ENCODE measurements at regions not wholly inside any gene's neighbourhood (a gene's known extent, or its start where the extent isn't known, plus 50 kb on each side); places are given as distances from the start of the nearest gene placed in this dataset.
A peak's percentile ranks its signal among the peaks of the same experiment; 100 is the strongest.

DNA sequence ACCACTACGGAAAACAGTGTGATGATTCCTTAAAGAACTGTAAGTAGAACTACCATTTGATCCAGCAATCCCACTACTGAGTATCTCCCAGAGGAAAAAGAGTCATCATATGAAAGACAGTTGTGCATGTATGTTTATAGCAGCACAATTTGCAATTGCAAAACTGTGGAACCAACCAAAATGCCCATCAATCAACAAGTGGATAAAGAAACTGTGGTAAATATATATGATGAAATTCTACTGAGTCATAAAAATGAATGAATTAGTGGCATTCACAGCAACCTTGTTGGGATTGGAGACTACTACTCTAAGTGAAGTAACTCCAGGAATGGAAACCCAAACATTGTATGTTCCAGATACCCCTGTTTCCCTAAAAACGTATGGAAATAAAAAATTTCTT lies 337.0 kb upstream of the PTBP2 start:
- ATAC-seq (no peak), DNase-seq (no peak)
- Histone ChIP-seq H3K27me3 (ENCODE audit: low read length) (no peaks in the 10 kb centered on the region), H3K79me2 (ENCODE audit: low read length) (no peaks in the 10 kb centered on the region), H4K20me1 (ENCODE audit: low read length) (no peaks in the 10 kb centered on the region), H3F3A (ENCODE audit: low read length, unreplicated experiment) (no peaks in the 10 kb centered on the region), H3K36me3 (ENCODE audit: low read depth, low read length) (no peaks in the 10 kb centered on the region), H3K4me1 (ENCODE audit: insufficient read depth, low read length) (no peaks in the 10 kb centered on the region), H3K27ac (ENCODE audit: low read length) (no peak overlapping the region), H3K4me3 (ENCODE audit: low read length) (no peak overlapping the region), H3K9ac (ENCODE audit: low read length) (no peak overlapping the region), H2AFZ (ENCODE audit: low read length) (no peak overlapping the region), H3K9me2 (replicated peaks; ENCODE audit: low read length) (no peaks in the 10 kb centered on the region), H3K4me2 (ENCODE audit: low read length) (no peak overlapping the region), H3K9me3 (ENCODE audit: low read length) (0 out of 2 replicates have a peak, but pooled peaks cover 8% of the 10 kb centered on the region)
- no peak for TF ChIP-seq EZH2 (IDR thresholded peaks at IDR 0.05; ENCODE audit: low read length, unreplicated experiment)
- TF ChIP-seq, protein P1, sequence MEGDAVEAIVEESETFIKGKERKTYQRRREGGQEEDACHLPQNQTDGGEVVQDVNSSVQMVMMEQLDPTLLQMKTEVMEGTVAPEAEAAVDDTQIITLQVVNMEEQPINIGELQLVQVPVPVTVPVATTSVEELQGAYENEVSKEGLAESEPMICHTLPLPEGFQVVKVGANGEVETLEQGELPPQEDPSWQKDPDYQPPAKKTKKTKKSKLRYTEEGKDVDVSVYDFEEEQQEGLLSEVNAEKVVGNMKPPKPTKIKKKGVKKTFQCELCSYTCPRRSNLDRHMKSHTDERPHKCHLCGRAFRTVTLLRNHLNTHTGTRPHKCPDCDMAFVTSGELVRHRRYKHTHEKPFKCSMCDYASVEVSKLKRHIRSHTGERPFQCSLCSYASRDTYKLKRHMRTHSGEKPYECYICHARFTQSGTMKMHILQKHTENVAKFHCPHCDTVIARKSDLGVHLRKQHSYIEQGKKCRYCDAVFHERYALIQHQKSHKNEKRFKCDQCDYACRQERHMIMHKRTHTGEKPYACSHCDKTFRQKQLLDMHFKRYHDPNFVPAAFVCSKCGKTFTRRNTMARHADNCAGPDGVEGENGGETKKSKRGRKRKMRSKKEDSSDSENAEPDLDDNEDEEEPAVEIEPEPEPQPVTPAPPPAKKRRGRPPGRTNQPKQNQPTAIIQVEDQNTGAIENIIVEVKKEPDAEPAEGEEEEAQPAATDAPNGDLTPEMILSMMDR (conservative IDR thresholded peaks at IDR 0.05; ENCODE audit: low read depth, low read length), result no peak
- TF ChIP-seq EZH2phosphoT487 (IDR thresholded peaks at IDR 0.05; ENCODE audit: borderline replicate concordance, low read length), result no peak
- intact Hi-C loops (cut with micrococcal nuclease), result no loop called here
- CTCF ChIA-PET, result no interaction called here
- BruUV-seq (replicated peaks), result no TSS peak
- POLR2A ChIA-PET (ENCODE audit: unreplicated experiment), result no interaction called here

- Histone ChIP-seq H3K27ac (ENCODE audit: low read length) (no peak overlapping the region), H3K9me3 (ENCODE audit: low read length) (0 out of 2 replicates have a peak, but pooled peaks cover 2% of the 10 kb centered on the region), H3K9me2 (replicated peaks; ENCODE audit: low read length) (no peaks in the 10 kb centered on the region), H4K20me1 (ENCODE audit: low read length) (no peaks in the 10 kb centered on the region), H3K4me1 (ENCODE audit: insufficient read depth, low read length) (no peaks in the 10 kb centered on the region), H3K36me3 (ENCODE audit: low read depth, low read length) (no peaks in the 10 kb centered on the region), H3K4me3 (ENCODE audit: low read length) (no peak overlapping the region), H3K4me2 (ENCODE audit: low read length) (no peak overlapping the region), H2AFZ (ENCODE audit: low read length) (no peak overlapping the region), H3K79me2 (ENCODE audit: low read length) (no peaks in the 10 kb centered on the region), H3K27me3 (ENCODE audit: low read length) (no peaks in the 10 kb centered on the region), H3F3A (ENCODE audit: low read length, unreplicated experiment) (no peaks in the 10 kb centered on the region), H3K9ac (ENCODE audit: low read length) (no peak overlapping the region)
- TF ChIP-seq EZH2phosphoT487 (IDR thresholded peaks at IDR 0.05; ENCODE audit: borderline replicate concordance, low read length) (no peak), EZH2 (IDR thresholded peaks at IDR 0.05; ENCODE audit: low read length, unreplicated experiment) (no peak)
- TF ChIP-seq, protein P1 (conservative IDR thresholded peaks at IDR 0.05; ENCODE audit: low read depth, low read length), result no peak
- intact Hi-C loops (cut with micrococcal nuclease), result no loop called here
- ChIA-PET CTCF (no interaction called here), POLR2A (ENCODE audit: unreplicated experiment) (no interaction called here)
- DNase-seq (peak; percentile 7), ATAC-seq (no peak)
- BruUV-seq (replicated peaks), result no TSS peak
These were observed 333.8 kb upstream of the PTBP2 start for GRCh38 chr1:96387785-96388184.

- DNase-seq (peak; percentile 10), ATAC-seq (peak; percentile 13; the same call in 1 of the 2 replicates)
- Histone ChIP-seq H3K79me2 (ENCODE audit: low read length) (no peaks in the 10 kb centered on the region), H3K36me3 (ENCODE audit: low read depth, low read length) (no peaks in the 10 kb centered on the region), H3K9ac (ENCODE audit: low read length) (no peak overlapping the region), H3K4me3 (ENCODE audit: low read length) (no peak overlapping the region), H3K27ac (ENCODE audit: low read length) (no peak overlapping the region), H3F3A (ENCODE audit: low read length, unreplicated experiment) (no peaks in the 10 kb centered on the region), H2AFZ (ENCODE audit: low read length) (no peak overlapping the region), H3K9me3 (ENCODE audit: low read length) (no peaks in the 10 kb centered on the region), H4K20me1 (ENCODE audit: low read length) (no peaks in the 10 kb centered on the region), H3K4me1 (ENCODE audit: insufficient read depth, low read length) (no peaks in the 10 kb centered on the region), H3K27me3 (ENCODE audit: low read length) (no peaks in the 10 kb centered on the region), H3K9me2 (replicated peaks; ENCODE audit: low read length) (no peaks in the 10 kb centered on the region), H3K4me2 (ENCODE audit: low read length) (no peak overlapping the region)
- CTCF ChIA-PET, result no interaction called here
- POLR2A ChIA-PET (ENCODE audit: unreplicated experiment), result no interaction called here
- TF ChIP-seq EZH2 (IDR thresholded peaks at IDR 0.05; ENCODE audit: low read length, unreplicated experiment), result no peak
- no peak for TF ChIP-seq EZH2phosphoT487 (IDR thresholded peaks at IDR 0.05; ENCODE audit: borderline replicate concordance, low read length)
- TF ChIP-seq, protein P1 (conservative IDR thresholded peaks at IDR 0.05; ENCODE audit: low read depth, low read length), result no peak
- intact Hi-C loops (cut with micrococcal nuclease), result no loop called here
- BruUV-seq (replicated peaks), result no TSS peak
These were observed 332.9 kb upstream of the PTBP2 start for GRCh38 chr1:96388421-96389310.
